ENCODE measurements at regions not wholly inside any gene's neighbourhood (a gene's known extent, or its start where the extent isn't known, plus 50 kb on each side); places are given as distances from the start of the nearest gene placed in this dataset.

GRCh38 chr6:166050559-166050958 is 117.1 kb downstream of the TBXT start:
- DNase-seq (ENCODE audit: low read depth in 2 of 3, low spot score in 1 of 3): no peak

DNA sequence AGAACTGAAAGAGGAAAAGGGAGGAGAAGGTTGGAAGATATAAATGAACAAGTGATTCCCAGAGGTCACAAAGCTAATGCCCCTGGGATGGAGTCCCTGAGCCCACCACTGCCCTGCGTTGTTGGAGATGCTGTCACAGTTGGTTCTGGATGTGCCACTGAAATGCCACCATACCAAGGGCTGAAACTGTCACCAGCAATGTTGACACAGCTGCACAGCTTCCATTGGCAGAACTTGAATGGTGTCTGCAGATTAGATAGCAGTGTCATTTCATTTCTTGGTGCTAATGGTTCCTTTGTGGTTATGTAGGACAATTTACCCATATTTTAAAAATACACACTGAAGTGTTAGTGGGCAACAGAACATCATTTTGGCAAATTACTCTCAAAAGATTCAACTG is 120.7 kb downstream of the TBXT start:
- no peak for DNase-seq (ENCODE audit: low read depth in 2 of 3, low spot score in 1 of 3)

GRCh38 chr6:166046226-166046625 is 121.4 kb downstream of the TBXT start:
- no peak for DNase-seq (ENCODE audit: low read depth in 2 of 3, low spot score in 1 of 3)

GRCh38 chr6:166045860-166046200 is 121.8 kb downstream of the TBXT start:
- no peak for DNase-seq (ENCODE audit: low read depth in 2 of 3, low spot score in 1 of 3)

DNA sequence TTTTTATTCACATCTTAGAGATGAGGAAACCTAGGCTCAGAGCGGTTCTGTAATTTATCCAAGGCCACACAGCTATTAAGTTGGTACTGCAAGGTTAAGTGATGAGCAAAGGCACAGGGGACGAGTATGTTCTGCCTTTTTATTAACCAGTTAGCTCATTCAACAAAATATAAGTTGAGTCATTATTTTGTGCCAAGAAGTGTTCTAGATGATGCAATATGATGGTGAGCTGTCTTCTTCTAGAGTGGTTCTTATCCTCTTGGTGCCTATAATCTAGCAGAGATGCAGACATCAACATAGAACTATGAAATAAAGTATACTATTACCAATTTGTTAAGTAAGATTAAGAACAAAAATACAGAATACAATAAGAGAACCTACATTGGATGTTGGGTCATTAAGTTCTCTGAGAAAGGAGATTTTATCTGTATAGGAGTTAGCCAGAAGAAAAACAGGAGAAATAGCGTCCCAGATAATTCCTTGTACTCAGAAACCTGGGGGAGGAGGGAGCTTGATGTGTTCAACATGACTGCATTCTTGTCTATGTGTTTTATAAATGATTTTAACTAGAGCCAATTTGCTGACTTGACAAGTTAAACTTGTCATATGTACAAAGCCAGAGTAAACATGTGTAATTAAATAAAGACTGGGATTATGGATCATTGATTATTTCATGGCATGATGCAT is 122.3 kb downstream of the TBXT start:
- no peak for DNase-seq (ENCODE audit: low read depth in 2 of 3, low spot score in 1 of 3)

GRCh38 chr6:166041277-166041676 is 126.4 kb downstream of the TBXT start:
- DNase-seq (ENCODE audit: low read depth in 2 of 3, low spot score in 1 of 3): no peak

GRCh38 chr6:166040292-166040691 is 127.4 kb downstream of the TBXT start:
- DNase-seq (ENCODE audit: low read depth in 2 of 3, low spot score in 1 of 3): no peak

- no peak for DNase-seq (ENCODE audit: low read depth in 2 of 3, low spot score in 1 of 3)
Observed at GRCh38 chr6:166036316-166037095, 131.1 kb downstream of the TBXT start.

DNA sequence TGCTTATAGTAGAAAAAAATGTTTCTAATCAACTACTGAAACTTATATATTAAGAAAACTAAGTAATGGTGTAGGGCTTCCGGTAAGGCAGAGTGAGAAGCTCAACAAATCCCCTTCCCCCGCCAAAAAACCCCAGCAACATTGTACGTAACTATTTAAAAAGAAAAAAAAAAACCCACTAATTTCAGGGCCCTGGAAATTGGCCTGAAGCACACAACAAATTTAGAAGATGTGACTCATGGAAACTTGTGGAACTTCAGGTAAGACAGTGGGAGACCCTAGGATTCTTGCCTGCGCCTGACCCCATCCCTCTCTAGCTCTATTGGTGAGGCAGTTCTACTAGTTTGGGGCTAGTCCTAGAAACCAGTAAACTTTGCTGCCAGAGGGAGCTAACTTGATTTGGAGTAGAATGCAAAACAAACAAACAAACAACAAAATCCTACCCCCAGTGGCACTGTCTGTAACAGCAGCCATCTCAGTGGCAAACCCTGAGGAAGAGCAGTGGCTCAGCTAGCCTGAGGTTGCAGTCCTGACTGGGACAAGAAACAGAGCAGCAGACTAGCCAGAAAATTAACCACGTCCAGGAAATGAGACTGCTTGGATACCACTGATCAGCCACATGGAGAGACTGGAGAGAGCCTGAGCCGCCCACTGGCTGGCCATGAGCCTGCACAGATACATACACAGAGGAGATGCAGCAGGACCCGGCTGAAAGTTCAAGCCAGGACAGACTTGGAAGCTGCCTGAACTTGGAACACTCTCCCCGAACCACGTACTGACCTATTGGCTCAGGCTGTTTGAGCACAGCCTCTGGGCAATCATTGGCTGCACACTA is 135.1 kb downstream of the TBXT start:
- DNase-seq (ENCODE audit: low read depth in 2 of 3, low spot score in 1 of 3): no peak

DNA sequence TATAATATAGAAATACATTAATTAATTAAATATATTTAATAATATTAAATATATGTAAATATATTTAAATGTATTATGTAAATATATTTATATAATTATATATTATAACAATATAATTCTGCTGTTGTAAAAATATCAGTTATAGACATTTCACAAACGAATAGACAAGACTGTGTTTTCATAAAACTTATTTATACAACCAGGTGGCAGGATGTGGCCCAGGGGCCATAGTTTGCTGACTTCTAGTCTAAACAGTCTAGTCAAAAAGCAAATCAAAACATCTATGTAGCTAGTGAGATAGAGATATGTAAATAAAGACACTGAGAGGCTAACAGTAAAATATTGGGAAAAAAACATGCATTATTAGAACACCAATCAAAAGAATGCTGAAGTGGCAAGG is 136.4 kb downstream of the TBXT start:
- no peak for DNase-seq (ENCODE audit: low read depth in 2 of 3, low spot score in 1 of 3)

DNA sequence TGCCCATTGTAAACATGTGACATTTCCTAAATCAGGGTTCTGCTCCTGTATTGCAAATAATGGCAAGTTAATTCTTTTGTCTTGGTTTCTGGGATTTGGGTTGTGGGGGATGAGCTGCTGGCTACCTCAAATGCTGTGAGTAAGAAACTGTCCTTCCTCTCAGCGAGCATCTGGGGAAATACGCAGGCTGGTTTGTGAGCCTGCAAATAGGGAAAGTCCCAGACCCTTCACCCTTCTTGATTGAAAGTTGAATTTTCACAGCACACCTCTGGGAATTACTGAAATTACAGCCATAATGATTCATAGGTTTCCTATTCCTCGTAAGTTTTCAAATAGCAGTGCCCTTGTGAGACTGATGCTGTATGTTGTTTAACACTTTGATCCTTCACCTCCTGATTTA is 138.1 kb downstream of the TBXT start:
- DNase-seq (ENCODE audit: low read depth in 2 of 3, low spot score in 1 of 3): no peak

DNA sequence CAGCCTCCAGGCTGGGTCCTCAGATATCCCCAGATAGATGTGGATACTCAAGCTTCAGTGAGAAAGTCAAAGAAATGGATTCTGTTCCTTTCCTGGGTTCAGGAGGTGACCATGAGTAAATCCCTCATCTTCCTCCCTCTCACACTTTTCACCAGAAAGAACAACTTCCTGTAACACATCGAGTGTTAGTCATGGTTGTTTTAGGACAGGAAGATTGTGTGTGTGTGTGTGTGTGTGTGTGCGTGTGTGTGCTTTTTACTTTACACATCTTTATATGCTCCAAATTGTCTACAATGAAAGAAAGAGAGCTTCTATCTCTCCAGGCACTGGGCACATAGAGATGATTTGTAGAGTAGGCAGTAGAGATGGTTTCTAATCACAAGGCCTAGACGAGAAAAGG is 139.9 kb downstream of the TBXT start:
- DNase-seq (ENCODE audit: low read depth in 2 of 3, low spot score in 1 of 3): no peak

GRCh38 chr6:166026586-166027126 is 141.0 kb downstream of the TBXT start:
- DNase-seq (ENCODE audit: low read depth in 2 of 3, low spot score in 1 of 3): no peak

DNA sequence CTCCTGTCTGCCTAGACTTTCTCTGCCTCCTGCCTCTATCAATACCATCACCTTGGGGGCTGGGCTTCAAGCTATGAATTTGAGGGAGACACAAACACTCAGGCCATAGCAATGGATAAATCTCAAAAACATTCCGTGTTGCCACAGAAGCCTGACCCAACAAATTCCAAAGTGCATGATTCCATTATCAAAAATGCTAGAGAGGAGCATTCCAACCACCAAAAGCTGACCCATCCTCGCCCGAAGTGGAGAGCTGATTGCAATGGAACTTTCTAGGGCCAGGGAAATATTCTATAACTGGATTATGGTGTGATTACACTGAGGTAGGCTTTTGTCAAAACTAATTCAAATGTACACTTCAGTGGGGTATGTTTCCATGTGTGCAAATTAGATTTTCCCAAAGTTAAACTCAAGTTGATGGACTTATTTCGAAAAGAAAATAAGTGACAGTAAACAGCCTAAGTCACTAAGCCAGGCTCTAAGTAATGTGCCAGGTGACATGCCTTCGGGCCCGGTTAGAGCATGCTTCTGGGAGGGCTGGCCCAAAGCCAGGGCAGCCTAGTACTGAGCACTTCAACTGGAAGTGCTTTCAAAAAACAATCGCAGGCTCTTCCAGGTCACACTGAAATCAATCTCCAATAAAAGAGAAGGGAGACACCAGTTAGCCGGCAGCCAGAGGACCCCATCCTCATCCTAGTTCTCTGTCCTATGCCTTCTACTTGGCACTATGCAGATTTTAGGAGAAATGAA is 142.3 kb downstream of the TBXT start:
- DNase-seq (ENCODE audit: low read depth in 2 of 3, low spot score in 1 of 3): no peak

DNA sequence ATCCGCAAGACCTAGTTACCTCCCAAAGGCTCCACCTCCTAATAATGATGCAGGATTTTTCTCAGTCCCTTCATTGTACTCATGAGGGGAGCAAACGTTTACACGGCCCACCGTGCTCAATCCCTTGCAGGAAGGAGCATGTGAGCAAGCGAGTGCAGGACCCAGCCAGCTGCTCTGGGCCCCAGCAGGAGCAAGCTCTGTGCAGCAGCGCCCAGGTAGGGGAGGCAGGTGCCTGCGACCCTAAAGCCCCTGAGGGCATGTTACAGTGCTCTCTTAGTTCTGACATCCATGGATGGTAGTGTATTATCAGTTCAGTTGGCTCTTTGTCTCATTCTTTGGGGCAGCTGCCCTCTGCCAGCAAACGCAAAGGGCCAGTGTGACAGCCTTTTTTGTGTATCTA is 143.4 kb downstream of the TBXT start:
- DNase-seq (ENCODE audit: low read depth in 2 of 3, low spot score in 1 of 3): no peak

GRCh38 chr6:166023273-166023989 is 144.2 kb downstream of the TBXT start:
- DNase-seq (ENCODE audit: low read depth in 2 of 3, low spot score in 1 of 3): no peak

DNA sequence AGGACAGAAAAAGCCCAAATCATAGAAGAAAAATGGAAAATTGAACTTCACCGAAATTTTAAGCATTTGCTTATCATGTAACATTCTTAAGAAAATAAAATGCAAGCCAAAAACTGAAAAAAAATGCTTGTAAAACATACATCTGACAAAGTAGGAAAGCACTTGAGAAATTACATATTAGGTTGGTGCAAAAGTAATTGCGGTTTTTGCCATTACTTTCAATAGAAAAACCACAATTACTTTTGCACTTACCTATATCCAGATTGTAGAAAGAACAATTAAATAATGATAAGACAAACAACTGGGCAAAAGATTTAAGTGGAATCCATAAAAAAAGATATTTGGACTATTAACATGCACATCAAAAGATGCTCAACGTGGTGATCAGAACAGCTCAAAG is 146.2 kb downstream of the TBXT start:
- DNase-seq (ENCODE audit: low read depth in 2 of 3, low spot score in 1 of 3): no peak

GRCh38 chr6:166019214-166019613 is 148.4 kb downstream of the TBXT start:
- no peak for DNase-seq (ENCODE audit: low read depth in 2 of 3, low spot score in 1 of 3)

DNA sequence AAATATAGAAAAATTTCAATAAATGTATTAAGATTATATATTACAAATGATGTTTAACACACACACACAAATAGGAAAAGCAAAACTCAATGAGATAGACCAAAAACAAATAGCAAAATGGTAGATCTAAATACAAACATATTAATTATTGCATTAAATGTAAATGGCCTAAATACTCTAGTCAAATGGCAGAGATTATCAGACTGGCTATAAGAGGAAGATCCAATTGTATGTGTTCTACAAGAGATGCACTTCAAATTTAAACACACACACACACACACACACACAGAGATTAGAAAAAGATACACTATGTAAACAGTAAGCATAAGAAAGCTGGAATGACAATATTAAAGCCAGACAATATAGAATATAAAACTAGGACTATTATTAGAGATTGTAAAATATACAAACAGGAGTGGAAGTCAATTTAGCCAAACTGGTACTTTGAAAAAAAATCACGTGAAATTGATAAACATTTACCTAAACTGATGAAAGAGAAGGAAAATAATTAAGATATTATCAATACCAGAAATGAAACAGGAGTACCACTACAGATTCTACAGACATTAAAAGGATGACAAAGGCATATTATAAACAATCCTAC is 150.5 kb downstream of the TBXT start:
- no peak for DNase-seq (ENCODE audit: low read depth in 2 of 3, low spot score in 1 of 3)

GRCh38 chr6:166014966-166015365 is 152.7 kb downstream of the TBXT start:
- no peak for DNase-seq (ENCODE audit: low read depth in 2 of 3, low spot score in 1 of 3)

Data from stimulated activated CD4-positive, alpha-beta T cell treated with anti-CD3 and anti-CD28 coated beads, Interleukin-12 subunit alpha, Interleukin-12 subunit beta, amount 100 ng/mL, for 48 hours (primary cell).